OCI-LY1 (cell line): ENCODE measurements at regions not wholly inside any gene's neighbourhood (a gene's known extent, or its start where the extent isn't known, plus 50 kb on each side); places are given as distances from the start of the nearest gene placed in this dataset.

Experiments used
- H2AFZ ChIP-seq: fragments of 200-600 bp; sonication (generic), shearing (Covaris generic); 2 replicates; pipeline ENCODE4 v1.6.0; 2014; ENCODE audit warnings: antibody characterized with exemption, mild to moderate bottlenecking, low read length
- H3F3A ChIP-seq: fragments of 200-600 bp; sonication (generic), shearing (Covaris generic); 2 replicates; pipeline ENCODE4 v1.6.0; 2014; ENCODE audit warnings: mild to moderate bottlenecking, antibody characterized with exemption, low read length, moderate library complexity; ENCODE audit not compliant: insufficient read depth
- H3K27ac ChIP-seq: fragments of 200-600 bp; sonication (generic); 2 replicates; pipeline ENCODE4 v1.5.1; 2014; ENCODE audit warnings: low read length, mixed run types, mild to moderate bottlenecking, low read depth; ENCODE audit not compliant: poor library complexity, severe bottlenecking
- H3K27me3 ChIP-seq: fragments of 200-600 bp; sonication (generic); 2 replicates; pipeline ENCODE4 v1.6.0; 2014; ENCODE audit warnings: antibody characterized with exemption, mild to moderate bottlenecking, low read length, moderate library complexity; ENCODE audit not compliant: insufficient read depth
- H3K36me3 ChIP-seq: fragments of 200-600 bp; sonication (generic); 2 replicates; pipeline ENCODE4 v1.6.1; 2014; ENCODE audit warnings: mild to moderate bottlenecking, antibody characterized with exemption, low read length, moderate library complexity, mixed read lengths; ENCODE audit not compliant: insufficient read depth
- H3K4me1 ChIP-seq: fragments of 200-600 bp; sonication (generic); 2 replicates; pipeline ENCODE4 v1.5.1; 2014; ENCODE audit warnings: mild to moderate bottlenecking, low read length, moderate library complexity; ENCODE audit not compliant: insufficient read depth, severe bottlenecking
- H3K4me2 ChIP-seq: fragments of 200-600 bp; sonication (generic), shearing (Covaris generic); 2 replicates; pipeline ENCODE4 v1.6.1; 2014; ENCODE audit warnings: low read length
- H3K4me3 ChIP-seq: fragments of 200-600 bp; sonication (generic); 2 replicates; pipeline ENCODE4 v1.5.1; 2014; ENCODE audit warnings: low read length, low read depth, mild to moderate bottlenecking, mixed read lengths; ENCODE audit not compliant: poor library complexity, severe bottlenecking
- H3K79me2 ChIP-seq: fragments of 200-600 bp; shearing (Covaris generic); 2 replicates; pipeline ENCODE4 v1.6.1; 2016; ENCODE audit warnings: mixed run types, low read length, mixed read lengths; ENCODE audit not compliant: insufficient read depth
- H3K9ac ChIP-seq: fragments of 200-600 bp; sonication (generic), shearing (Covaris generic); 2 replicates; pipeline ENCODE4 v1.6.1; 2014; ENCODE audit warnings: mild to moderate bottlenecking, low read length, mixed read lengths
- H3K9me2 ChIP-seq: fragments of 200-600 bp; sonication (generic), shearing (Covaris generic); 2 replicates; pipeline ENCODE4 v1.6.1; 2014; ENCODE audit warnings: low read depth, mild to moderate bottlenecking, low read length, mixed read lengths
- H3K9me3 ChIP-seq: fragments of 200-600 bp; shearing (Covaris generic); 2 replicates; pipeline ENCODE4 v1.6.1; 2014; ENCODE audit warnings: low read length, mixed read lengths
- H4K20me1 ChIP-seq: fragments of 200-600 bp; sonication (generic), shearing (Covaris generic); 2 replicates; pipeline ENCODE4 v1.6.0; 2016; ENCODE audit warnings: mild to moderate bottlenecking, low read length; ENCODE audit not compliant: insufficient read depth
- CTCF ChIP-seq: fragments of 200-600 bp; sonication (generic), shearing (Covaris generic); IDR thresholded peaks from 2 replicates; pipeline ENCODE4 v1.5.1; 2017; ENCODE audit warnings: mild to moderate bottlenecking, antibody characterized with exemption, low read length, moderate library complexity, mixed read lengths
- EZH2 ChIP-seq: fragments of 200-600 bp; sonication (generic), shearing (Covaris generic); IDR thresholded peaks from 2 replicates; pipeline ENCODE4 v1.8.0; 2017; ENCODE audit warnings: borderline replicate concordance, mixed run types, mild to moderate bottlenecking, antibody characterized with exemption, low read length, moderate library complexity, mixed read lengths

- Histone ChIP-seq H3K4me3 (no peak overlapping the region), H3K9me3 (no peaks in the 10 kb centered on the region), H3K36me3 (no peaks in the 10 kb centered on the region), H3K27me3 (no peaks in the 10 kb centered on the region), H3K4me2 (no peak overlapping the region), H3K79me2 (no peaks in the 10 kb centered on the region), H3K27ac (no peak overlapping the region), H4K20me1 (no peaks in the 10 kb centered on the region), H2AFZ (no peak overlapping the region), H3F3A (no peaks in the 10 kb centered on the region), H3K4me1 (no peaks in the 10 kb centered on the region), H3K9me2 (no peaks in the 10 kb centered on the region), H3K9ac (no peak overlapping the region)
- TF ChIP-seq EZH2 = no peak
- no peak for TF ChIP-seq CTCF
These were observed 631.9 kb upstream of the ANKRD30A start for GRCh38 chr10:36493516-36493880.

GRCh38 chr10:36492590-36493515, 632.5 kb upstream of the ANKRD30A start:
- TF ChIP-seq EZH2 (no peak), CTCF (no peak)
- Histone ChIP-seq H3K36me3 (no peaks in the 10 kb centered on the region), H3K79me2 (no peaks in the 10 kb centered on the region), H3K9me3 (no peaks in the 10 kb centered on the region), H3K9me2 (no peaks in the 10 kb centered on the region), H3K9ac (no peak overlapping the region), H3K4me1 (no peaks in the 10 kb centered on the region), H2AFZ (no peak overlapping the region), H3K27ac (no peak overlapping the region), H4K20me1 (no peaks in the 10 kb centered on the region), H3K4me2 (no peak overlapping the region), H3K27me3 (no peaks in the 10 kb centered on the region), H3K4me3 (no peak overlapping the region), H3F3A (no peaks in the 10 kb centered on the region)

- no peaks in the 10 kb centered on the region for H3F3A ChIP-seq
These were observed 633.5 kb upstream of the ANKRD30A start for GRCh38 chr10:36491926-36492325.

More at GRCh38 chr10:36491926-36492325, 633.5 kb upstream of the ANKRD30A start:
- H4K20me1 ChIP-seq = no peaks in the 10 kb centered on the region
- no peaks in the 10 kb centered on the region for H3K9me3 ChIP-seq
- H3K27ac ChIP-seq = no peak overlapping the region
- no peak overlapping the region for H3K4me2 ChIP-seq
- no peak for TF ChIP-seq EZH2
- no peak for TF ChIP-seq CTCF
- no peaks in the 10 kb centered on the region for H3K36me3 ChIP-seq
- H3K9me2 ChIP-seq = no peaks in the 10 kb centered on the region
- H2AFZ ChIP-seq = no peak overlapping the region
- no peak overlapping the region for H3K9ac ChIP-seq
- no peaks in the 10 kb centered on the region for H3K79me2 ChIP-seq
- no peaks in the 10 kb centered on the region for H3K4me1 ChIP-seq
- no peaks in the 10 kb centered on the region for H3K27me3 ChIP-seq
- no peak overlapping the region for H3K4me3 ChIP-seq
